ENCODE measurements at regions not wholly inside any gene's neighbourhood (a gene's known extent, or its start where the extent isn't known, plus 50 kb on each side); places are given as distances from the start of the nearest gene placed in this dataset.

DNA sequence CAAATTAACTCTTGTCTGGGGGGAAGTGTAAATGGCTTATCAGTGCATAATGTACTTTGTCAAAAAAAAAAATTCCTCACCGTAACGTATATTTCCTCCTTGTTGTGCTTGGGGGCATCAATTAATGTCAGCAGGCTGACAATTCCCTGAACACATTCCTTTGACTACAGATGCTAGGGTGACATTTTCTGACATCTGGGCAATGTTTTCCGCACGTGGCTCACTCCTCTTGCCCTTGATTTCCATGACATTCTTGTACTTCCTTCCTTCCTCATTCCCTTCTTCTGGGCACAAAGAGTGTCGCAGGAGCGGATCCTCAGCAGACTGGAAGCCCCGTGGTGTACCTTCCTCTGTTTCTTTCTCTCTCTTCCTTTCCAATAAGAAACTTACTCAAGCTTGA, 173.7 kb downstream of the SP3 start:
- TF ChIP-seq, protein P1, sequence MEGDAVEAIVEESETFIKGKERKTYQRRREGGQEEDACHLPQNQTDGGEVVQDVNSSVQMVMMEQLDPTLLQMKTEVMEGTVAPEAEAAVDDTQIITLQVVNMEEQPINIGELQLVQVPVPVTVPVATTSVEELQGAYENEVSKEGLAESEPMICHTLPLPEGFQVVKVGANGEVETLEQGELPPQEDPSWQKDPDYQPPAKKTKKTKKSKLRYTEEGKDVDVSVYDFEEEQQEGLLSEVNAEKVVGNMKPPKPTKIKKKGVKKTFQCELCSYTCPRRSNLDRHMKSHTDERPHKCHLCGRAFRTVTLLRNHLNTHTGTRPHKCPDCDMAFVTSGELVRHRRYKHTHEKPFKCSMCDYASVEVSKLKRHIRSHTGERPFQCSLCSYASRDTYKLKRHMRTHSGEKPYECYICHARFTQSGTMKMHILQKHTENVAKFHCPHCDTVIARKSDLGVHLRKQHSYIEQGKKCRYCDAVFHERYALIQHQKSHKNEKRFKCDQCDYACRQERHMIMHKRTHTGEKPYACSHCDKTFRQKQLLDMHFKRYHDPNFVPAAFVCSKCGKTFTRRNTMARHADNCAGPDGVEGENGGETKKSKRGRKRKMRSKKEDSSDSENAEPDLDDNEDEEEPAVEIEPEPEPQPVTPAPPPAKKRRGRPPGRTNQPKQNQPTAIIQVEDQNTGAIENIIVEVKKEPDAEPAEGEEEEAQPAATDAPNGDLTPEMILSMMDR (IDR thresholded peaks at IDR 0.05; ENCODE audit: insufficient read depth, low read length, poor library complexity, severe bottlenecking): no peak
- H3K27me3 ChIP-seq (ENCODE audit: control insufficient read depth, insufficient read depth, low read length): no peaks in the 10 kb centered on the region
- no peak for DNase-seq (ENCODE audit: low read depth)
- H3K4me3 ChIP-seq (ENCODE audit: low read depth, low read length): no peak overlapping the region
- H3K36me3 ChIP-seq (ENCODE audit: control insufficient read depth, insufficient read depth, low read length): no peaks in the 10 kb centered on the region

DNA sequence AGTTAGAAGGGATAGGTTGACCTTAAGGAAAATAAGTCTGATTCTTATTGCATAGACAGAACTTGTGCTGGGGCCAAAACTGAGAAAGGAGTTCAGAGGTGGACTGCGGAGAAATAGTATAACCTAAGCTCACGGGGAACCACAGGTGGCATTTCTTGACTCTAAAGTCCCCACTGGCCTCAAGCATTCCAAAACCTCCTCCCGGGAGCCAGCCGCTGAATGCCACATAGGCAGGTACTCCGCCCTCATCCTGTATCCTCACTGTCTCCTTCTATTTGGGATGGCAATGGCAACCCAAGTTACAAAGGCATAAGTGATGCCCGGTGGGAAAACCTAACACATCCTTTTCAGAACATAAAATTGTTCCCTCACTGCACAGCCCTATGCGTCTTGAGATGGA, 173.0 kb downstream of the SP3 start:
- Histone ChIP-seq H3K4me3 (ENCODE audit: low read depth, low read length) (no peak overlapping the region), H3K36me3 (ENCODE audit: control insufficient read depth, insufficient read depth, low read length) (no peaks in the 10 kb centered on the region), H3K27me3 (ENCODE audit: control insufficient read depth, insufficient read depth, low read length) (no peaks in the 10 kb centered on the region)
- no peak for DNase-seq (ENCODE audit: low read depth)
- TF ChIP-seq, protein P1 (IDR thresholded peaks at IDR 0.05; ENCODE audit: insufficient read depth, low read length, poor library complexity, severe bottlenecking): no peak

DNA sequence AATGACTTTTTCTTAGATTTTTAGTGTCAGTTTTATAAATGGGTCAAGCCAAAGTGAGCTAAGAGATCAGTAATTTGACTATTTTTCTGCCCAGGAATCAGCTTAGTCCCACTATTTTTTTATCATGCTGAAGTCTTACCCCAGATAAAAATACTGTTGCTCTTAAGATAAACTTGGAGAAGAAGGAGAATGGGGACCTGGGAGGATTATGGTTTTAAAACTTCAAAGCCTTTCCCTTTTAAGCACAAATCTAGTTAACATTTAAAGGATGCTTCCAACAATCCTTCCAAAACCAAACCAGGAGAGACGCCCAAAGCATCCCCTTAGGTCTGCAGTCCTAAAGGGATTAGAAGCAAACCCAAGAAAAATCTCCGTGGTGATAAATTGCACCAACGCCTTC, 172.4 kb downstream of the SP3 start:
- TF ChIP-seq, protein P1 (IDR thresholded peaks at IDR 0.05; ENCODE audit: insufficient read depth, low read length, poor library complexity, severe bottlenecking): no peak
- H3K27me3 ChIP-seq (ENCODE audit: control insufficient read depth, insufficient read depth, low read length): no peaks in the 10 kb centered on the region
- no peak overlapping the region for H3K4me3 ChIP-seq (ENCODE audit: low read depth, low read length)
- DNase-seq (ENCODE audit: low read depth): no peak
- H3K36me3 ChIP-seq (ENCODE audit: control insufficient read depth, insufficient read depth, low read length): no peaks in the 10 kb centered on the region

DNA sequence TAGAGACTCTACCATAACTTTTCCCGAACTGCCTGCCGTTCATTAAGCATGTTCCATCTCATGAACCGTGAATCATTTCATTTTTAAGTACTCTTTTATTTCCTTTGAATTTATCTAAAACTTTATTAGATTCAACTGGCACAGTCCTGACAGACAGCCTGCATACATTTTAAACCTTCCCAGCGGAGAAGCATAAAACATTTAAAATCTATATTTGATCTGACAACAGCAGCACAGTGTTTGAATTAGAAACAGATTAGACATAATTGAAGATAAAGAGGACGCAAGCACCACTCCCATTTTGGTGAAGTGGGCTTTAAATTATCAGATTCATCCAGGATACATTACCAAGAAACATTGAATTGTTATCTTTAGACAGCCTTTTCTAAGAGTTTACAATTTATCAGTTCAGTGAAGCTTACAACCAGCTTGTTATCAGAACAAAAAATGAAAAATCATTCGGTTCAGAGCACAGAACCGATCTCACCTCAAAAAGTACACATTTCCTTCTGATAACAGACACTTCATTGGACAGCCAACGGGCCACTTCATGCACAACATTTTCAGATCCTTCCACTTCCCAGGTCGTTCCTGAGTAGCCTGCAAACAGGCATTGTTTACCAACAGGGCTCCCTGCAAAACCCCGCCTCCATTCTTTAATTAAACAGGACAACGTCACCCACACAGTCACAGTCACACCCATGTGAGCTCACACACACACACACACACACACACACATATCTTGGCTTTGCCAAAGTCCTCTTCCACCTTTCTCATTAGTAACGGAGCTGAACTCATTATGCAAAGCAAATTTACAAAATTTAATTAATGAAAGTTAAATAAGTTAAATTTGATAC, 171.2 kb downstream of the SP3 start:
- TF ChIP-seq, protein P1 (IDR thresholded peaks at IDR 0.05; ENCODE audit: insufficient read depth, low read length, poor library complexity, severe bottlenecking): no peak
- Histone ChIP-seq H3K36me3 (ENCODE audit: control insufficient read depth, insufficient read depth, low read length) (no peaks in the 10 kb centered on the region), H3K4me3 (ENCODE audit: low read depth, low read length) (no peak overlapping the region), H3K27me3 (ENCODE audit: control insufficient read depth, insufficient read depth, low read length) (no peaks in the 10 kb centered on the region)
- no peak for DNase-seq (ENCODE audit: low read depth)

DNA sequence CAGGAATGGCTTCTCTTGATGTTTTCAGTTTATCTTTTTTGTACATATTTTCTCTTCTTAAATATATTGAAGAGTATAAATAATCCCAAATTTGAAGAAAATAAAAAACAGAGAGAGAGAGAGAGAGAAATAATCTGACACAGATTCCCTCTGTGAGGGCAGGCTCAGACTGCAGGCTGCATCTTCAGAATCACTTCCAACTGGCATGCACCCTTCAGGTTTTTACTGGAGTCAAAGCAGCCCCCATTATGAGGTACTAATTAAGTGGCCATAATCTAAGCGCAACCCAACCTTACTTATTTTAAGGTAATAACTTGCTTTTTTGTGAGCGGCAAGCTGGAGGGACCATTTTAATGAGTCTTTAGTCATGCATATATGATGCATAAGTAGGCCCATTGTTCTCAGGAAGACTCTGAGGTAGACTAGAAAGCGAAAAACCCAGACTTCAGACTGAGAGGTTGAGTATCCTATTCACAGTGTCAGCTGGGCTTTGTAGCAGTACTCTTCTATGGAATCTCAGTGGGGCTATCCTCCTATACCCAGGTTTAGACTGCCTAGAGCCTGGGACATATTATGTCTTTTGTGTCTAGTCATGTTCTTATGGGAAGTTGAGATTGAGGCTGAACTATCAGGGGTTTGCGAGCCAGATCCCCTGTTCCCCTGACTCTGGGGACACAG, 167.4 kb downstream of the SP3 start:
- TF ChIP-seq, protein P1 (IDR thresholded peaks at IDR 0.05; ENCODE audit: insufficient read depth, low read length, poor library complexity, severe bottlenecking): no peak
- no peaks in the 10 kb centered on the region for H3K27me3 ChIP-seq (ENCODE audit: control insufficient read depth, insufficient read depth, low read length)
- no peaks in the 10 kb centered on the region for H3K36me3 ChIP-seq (ENCODE audit: control insufficient read depth, insufficient read depth, low read length)
- DNase-seq (ENCODE audit: low read depth): no peak
- H3K4me3 ChIP-seq (ENCODE audit: low read depth, low read length): no peak overlapping the region
